A673 (cell line): ENCODE measurements at regions not wholly inside any gene's neighbourhood (a gene's known extent, or its start where the extent isn't known, plus 50 kb on each side); places are given as distances from the start of the nearest gene placed in this dataset.

ENCODE experiments used
- BruUV-seq: library from RNA; stranded (reverse); fragments of 400-500 nt; replicated peaks from 2 replicates; lab custom pipeline; 2021; lab: Mats Ljungman, UMichigan
- CTCF ChIA-PET: fragments of 300-600 bp; sonication (Branson Sonifier 250); formaldehyde crosslinking; loops from one replicate; lab custom pipeline; 2022; ENCODE audit warnings: antibody characterized with exemption; lab: Charles Lee
- POLR2A ChIA-PET: fragments of 300-600 bp; sonication (Branson Sonifier 250); formaldehyde crosslinking; loops from one replicate; lab custom pipeline; 2022; ENCODE audit warnings: antibody characterized with exemption; ENCODE audit not compliant: low non-redundant PET; lab: Charles Lee
- DNase-seq: peaks from one replicate; pipeline ENCODE4 v3.0.0-alpha.2; 2015; ENCODE audit warnings: low spot score
- H3K27ac ChIP-seq: fragments of 200-600 bp; sonication (generic); 2 replicates; pipeline ENCODE4 v1.5.1; 2016; ENCODE audit warnings: mixed run types, low read depth, mild to moderate bottlenecking, mixed read lengths, antibody characterized with exemption, low read length; ENCODE audit not compliant: poor library complexity, severe bottlenecking
- H3K27me3 ChIP-seq: fragments of 200-600 bp; sonication (generic); replicated peaks from 2 replicates; pipeline ENCODE4 v1.6.1; 2017; ENCODE audit warnings: mixed run types, low read depth, mild to moderate bottlenecking, mixed read lengths, antibody characterized with exemption, low read length; ENCODE audit not compliant: insufficient read depth, poor library complexity
- H3K36me3 ChIP-seq: fragments of 200-600 bp; sonication (generic); 2 replicates; pipeline ENCODE4 v1.6.1; 2016; ENCODE audit warnings: mixed run types, mild to moderate bottlenecking, mixed read lengths, antibody characterized with exemption, low read length; ENCODE audit not compliant: insufficient read depth, poor library complexity, severe bottlenecking
- H3K4me1 ChIP-seq: fragments of 200-600 bp; sonication (generic); 2 replicates; pipeline ENCODE4 v1.6.1; 2017; ENCODE audit warnings: mixed run types, mild to moderate bottlenecking, mixed read lengths, antibody characterized with exemption, low read length; ENCODE audit not compliant: insufficient read depth, poor library complexity, severe bottlenecking
- H3K4me3 ChIP-seq: fragments of 200-600 bp; sonication (generic); 2 replicates; pipeline ENCODE4 v1.5.1; 2016; ENCODE audit warnings: low read depth, mixed run types, mild to moderate bottlenecking, mixed read lengths, low read length; ENCODE audit not compliant: poor library complexity, severe bottlenecking
- H3K9me3 ChIP-seq: fragments of 200-600 bp; sonication (generic); 2 replicates; pipeline ENCODE4 v1.6.1; 2016; ENCODE audit warnings: mixed run types, low read depth, mild to moderate bottlenecking, mixed read lengths, antibody characterized with exemption, low read length; ENCODE audit not compliant: poor library complexity, severe bottlenecking
- EZH2 ChIP-seq: fragments of 200-600 bp; sonication (generic); IDR thresholded peaks from 2 replicates; pipeline ENCODE4 v1.6.1; 2017; ENCODE audit warnings: borderline replicate concordance, low read depth, mild to moderate bottlenecking, mixed read lengths, antibody characterized with exemption, low read length; ENCODE audit not compliant: poor library complexity, severe bottlenecking
- intact Hi-C: fragments of 100-400 bp; cut with micrococcal nuclease; formaldehyde crosslinking; loops from one replicate; pipeline ENCODE4 v1.10.0; 2022; ENCODE audit not compliant: unreplicated experiment
- TF ChIP-seq, protein P1 (sequence below): fragments of 300-800, 200-600 bp; sonication (generic); conservative IDR thresholded peaks from 2 replicates; pipeline ENCODE4 v1.5.1; 2017; ENCODE audit warnings: low read depth, mild to moderate bottlenecking, antibody characterized with exemption, low read length, moderate library complexity, mixed read lengths

DNA sequence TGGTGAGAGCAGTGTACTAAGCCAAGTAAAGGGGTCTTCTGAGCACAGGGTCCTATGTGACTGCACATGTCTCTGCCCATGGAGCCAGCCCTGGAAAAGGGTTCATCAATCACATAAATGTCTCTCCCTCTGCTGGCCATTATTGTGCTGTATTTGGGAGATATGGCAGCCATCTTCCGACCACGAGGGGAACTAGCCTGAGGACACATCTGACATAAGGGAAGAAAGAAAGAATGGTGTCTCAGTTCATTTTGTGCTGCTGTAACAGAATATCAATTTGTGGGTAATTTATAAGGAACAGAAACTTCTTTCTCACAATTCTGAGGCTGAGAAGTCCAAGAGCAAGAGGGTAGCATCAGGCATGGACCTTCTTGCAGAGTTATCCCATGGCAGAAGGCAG, 55.1 kb upstream of the GJA5 start:
- no peak overlapping the region for H3K4me3 ChIP-seq
- H3K27ac ChIP-seq: no peak overlapping the region
- intact Hi-C loops: no loop called here
- CTCF ChIA-PET: no interaction called here
- H3K27me3 ChIP-seq: no peaks in the 10 kb centered on the region
- H3K9me3 ChIP-seq: no peaks in the 10 kb centered on the region
- H3K4me1 ChIP-seq: no peaks in the 10 kb centered on the region
- no peaks in the 10 kb centered on the region for H3K36me3 ChIP-seq
- TF ChIP-seq, protein P1, sequence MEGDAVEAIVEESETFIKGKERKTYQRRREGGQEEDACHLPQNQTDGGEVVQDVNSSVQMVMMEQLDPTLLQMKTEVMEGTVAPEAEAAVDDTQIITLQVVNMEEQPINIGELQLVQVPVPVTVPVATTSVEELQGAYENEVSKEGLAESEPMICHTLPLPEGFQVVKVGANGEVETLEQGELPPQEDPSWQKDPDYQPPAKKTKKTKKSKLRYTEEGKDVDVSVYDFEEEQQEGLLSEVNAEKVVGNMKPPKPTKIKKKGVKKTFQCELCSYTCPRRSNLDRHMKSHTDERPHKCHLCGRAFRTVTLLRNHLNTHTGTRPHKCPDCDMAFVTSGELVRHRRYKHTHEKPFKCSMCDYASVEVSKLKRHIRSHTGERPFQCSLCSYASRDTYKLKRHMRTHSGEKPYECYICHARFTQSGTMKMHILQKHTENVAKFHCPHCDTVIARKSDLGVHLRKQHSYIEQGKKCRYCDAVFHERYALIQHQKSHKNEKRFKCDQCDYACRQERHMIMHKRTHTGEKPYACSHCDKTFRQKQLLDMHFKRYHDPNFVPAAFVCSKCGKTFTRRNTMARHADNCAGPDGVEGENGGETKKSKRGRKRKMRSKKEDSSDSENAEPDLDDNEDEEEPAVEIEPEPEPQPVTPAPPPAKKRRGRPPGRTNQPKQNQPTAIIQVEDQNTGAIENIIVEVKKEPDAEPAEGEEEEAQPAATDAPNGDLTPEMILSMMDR: 0 out of 2 replicates have a peak, but pooled peaks have one; percentile 24
- TF ChIP-seq EZH2: no peak
- DNase-seq: peak; percentile 15
- no TSS peak for BruUV-seq
- POLR2A ChIA-PET: no interaction called here

DNA sequence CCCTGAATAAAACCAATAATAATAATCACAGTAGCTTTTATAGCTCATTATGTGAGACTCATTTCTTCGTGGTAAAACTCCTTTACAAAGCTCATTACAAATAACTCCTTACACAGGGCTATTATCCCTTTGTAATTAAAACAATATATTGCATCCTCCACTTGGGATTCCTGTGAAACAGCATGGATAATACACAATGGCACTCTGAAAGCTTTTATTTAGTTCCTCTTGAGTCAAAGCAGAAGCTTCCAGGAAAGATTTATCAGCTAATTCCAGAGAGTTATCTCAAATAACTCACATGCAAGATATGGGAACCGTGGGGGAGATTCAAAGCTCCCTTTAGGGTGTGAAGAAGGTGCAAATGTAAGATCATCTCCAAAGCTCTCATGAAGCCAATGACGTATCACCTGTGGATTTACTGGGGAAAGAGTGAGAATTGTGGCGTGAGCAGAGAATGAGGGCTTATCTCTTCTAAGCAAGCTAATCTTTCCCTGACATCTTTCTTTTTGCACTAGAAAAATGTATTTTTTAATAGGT, 60.4 kb upstream of the GJA5 start:
- intact Hi-C loops: no loop called here
- Histone ChIP-seq H3K9me3 (no peaks in the 10 kb centered on the region), H3K4me3 (no peak overlapping the region), H3K4me1 (no peaks in the 10 kb centered on the region), H3K27ac (no peak overlapping the region), H3K27me3 (peaks cover 7% of the 10 kb centered on the region), H3K36me3 (no peaks in the 10 kb centered on the region)
- no TSS peak for BruUV-seq
- no peak for TF ChIP-seq EZH2
- TF ChIP-seq, protein P1: no peak
- CTCF ChIA-PET: no interaction called here
- POLR2A ChIA-PET: no interaction called here
- no peak for DNase-seq

DNA sequence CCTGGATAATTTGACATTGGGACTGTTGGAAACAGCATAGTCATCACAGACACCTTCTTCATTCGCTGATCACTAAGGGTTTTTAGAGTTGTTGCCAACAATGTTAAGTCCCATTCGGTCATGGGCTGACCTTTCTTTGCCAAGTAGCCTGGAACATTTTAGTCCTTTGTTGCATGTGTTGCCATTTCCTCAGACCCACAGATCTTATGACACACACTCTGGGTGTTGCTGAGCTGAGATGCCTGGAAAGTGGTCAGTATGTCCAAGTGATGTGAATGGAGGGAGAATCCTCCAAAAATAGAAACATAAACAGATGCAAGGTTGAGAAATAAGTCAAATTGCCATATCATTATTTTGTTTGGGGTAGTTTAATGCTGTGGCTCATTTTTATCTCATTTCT, 61.5 kb upstream of the GJA5 start:
- H3K27me3 ChIP-seq: peaks cover 10% of the 10 kb centered on the region
- H3K9me3 ChIP-seq: no peaks in the 10 kb centered on the region
- no peak for DNase-seq
- H3K4me1 ChIP-seq: no peaks in the 10 kb centered on the region
- TF ChIP-seq, protein P1: no peak
- no peak for TF ChIP-seq EZH2
- H3K4me3 ChIP-seq: no peak overlapping the region
- ChIA-PET CTCF (interaction anchor here (0.7 kb wide), 1 partner anchor 188 kb away, joined by 3 read pairs; no protein-coding TSS in a partner anchor), POLR2A (no interaction called here)
- no peaks in the 10 kb centered on the region for H3K36me3 ChIP-seq
- intact Hi-C loops: no loop called here
- no TSS peak for BruUV-seq
- no peak overlapping the region for H3K27ac ChIP-seq
